Endothelial cell of umbilical vein (primary cell): ENCODE measurements at regions not wholly inside any gene's neighbourhood (a gene's known extent, or its start where the extent isn't known, plus 50 kb on each side); places are given as distances from the start of the nearest gene placed in this dataset.

Experiments
- CTCF ChIP-seq, 2 donors: IDR thresholded peaks; 1 replicate in 1 of 2; 2 replicates in 1 of 2; pipeline ENCODE4 v1.5.1; 2011; ENCODE audit warnings: low read length in 2 of 2, mild to moderate bottlenecking in 2 of 2, moderate library complexity in 2 of 2, control low read depth in 1 of 2, inconsistent platforms in 1 of 2, low read depth in 1 of 2; ENCODE audit not compliant: insufficient read depth in 1 of 2; ENCODE audit errors: extremely low read depth in 1 of 2
- EZH2 ChIP-seq: IDR thresholded peaks from 2 replicates; pipeline ENCODE4 v1.6.1; 2012; ENCODE audit warnings: borderline replicate concordance, low read depth, mild to moderate bottlenecking, moderate library complexity, low read length, inconsistent platforms; ENCODE audit not compliant: severe bottlenecking
- GATA2 ChIP-seq: IDR thresholded peaks from 2 replicates; pipeline ENCODE4 v1.7.0; 2011; ENCODE audit warnings: low read depth, mild to moderate bottlenecking, moderate library complexity, mixed read lengths, low read length; ENCODE audit not compliant: insufficient read length, insufficient read depth
- MAX ChIP-seq: IDR thresholded peaks from 2 replicates; pipeline ENCODE4 v1.6.1; 2011; ENCODE audit not compliant: insufficient read depth, insufficient read length
- MYC ChIP-seq: IDR thresholded peaks from one replicate; pipeline ENCODE4 v1.6.1; 2011; ENCODE audit warnings: mild to moderate bottlenecking, low read depth, low read length
- POLR2A ChIP-seq: IDR thresholded peaks from 2 replicates; pipeline ENCODE4 v1.6.1; 2012; ENCODE audit warnings: low read depth, mild to moderate bottlenecking, control low read depth, low read length
- POLR2AphosphoS5 ChIP-seq: IDR thresholded peaks from 2 replicates; pipeline ENCODE4 v1.6.1; 2012; ENCODE audit warnings: low read depth, mild to moderate bottlenecking, control low read depth, low read length, moderate library complexity; ENCODE audit not compliant: insufficient read depth

DNA sequence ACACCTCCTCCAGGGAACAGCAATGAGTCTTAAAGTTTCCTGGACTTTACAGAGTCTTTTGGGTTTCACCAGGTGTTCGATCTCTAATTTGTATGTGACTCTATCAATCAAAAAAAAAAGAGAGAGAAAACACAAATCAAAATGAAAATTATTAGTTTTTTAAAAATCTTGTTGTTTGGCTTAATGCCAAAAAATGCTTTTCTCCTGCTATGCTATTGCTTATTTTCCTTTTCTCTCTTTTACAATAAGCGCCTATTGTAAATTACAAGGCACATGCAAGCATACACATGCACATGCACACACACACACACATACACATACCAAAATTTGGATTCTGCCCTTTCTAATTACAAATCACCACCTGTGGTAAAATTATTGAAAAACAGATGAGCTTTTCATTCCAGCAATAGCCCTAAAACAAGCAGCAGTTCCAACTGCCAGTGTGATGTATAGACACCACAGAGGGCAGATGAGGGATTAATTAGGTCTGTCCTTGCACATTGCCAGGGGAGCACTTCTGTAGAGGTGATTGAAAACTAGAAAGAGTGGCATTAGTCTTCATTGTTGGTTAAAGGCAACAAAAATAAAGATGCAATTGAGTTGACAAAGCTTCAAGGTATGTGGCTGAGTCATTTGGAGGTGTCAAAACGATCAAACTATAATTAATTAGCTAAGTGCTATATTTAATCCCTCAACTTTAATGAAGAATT lies 631.7 kb downstream of the TFAP2B start:
- TF ChIP-seq EZH2, result no peak
- no peak for TF ChIP-seq CTCF (IDR thresholded peaks at IDR 0.05; ENCODE audit: extremely low read depth in 1 of 2, insufficient read depth in 1 of 2, low read depth in 1 of 2, low read length in 2 of 2)
- no peak for TF ChIP-seq POLR2A
- TF ChIP-seq MYC, result no peak
- no peak for TF ChIP-seq POLR2AphosphoS5
- no peak for TF ChIP-seq GATA2
- no peak for TF ChIP-seq MAX
